ENCODE measurements at regions not wholly inside any gene's neighbourhood (a gene's known extent, or its start where the extent isn't known, plus 50 kb on each side); places are given as distances from the start of the nearest gene placed in this dataset.

DNA sequence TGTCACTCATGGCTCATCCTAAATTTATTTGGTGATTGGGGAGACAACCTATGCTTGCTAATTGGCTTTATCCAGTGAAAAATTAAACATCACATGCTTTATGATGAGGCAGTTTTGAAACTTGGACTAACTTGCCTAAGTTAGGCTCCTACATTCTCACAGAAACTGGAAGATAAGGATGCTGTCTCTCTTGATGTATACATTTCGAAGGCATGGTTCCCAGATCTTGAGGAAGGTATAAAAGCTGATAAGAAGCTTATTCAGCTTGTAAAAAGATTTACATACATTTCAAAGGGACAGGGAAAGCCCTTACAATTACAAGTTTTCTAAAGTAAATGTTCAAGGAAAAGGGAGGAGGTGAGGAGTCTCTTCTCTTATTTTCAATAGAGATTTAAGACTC, 561.7 kb downstream of the IPMK start:
- TF ChIP-seq ELF1 (IDR thresholded peaks at IDR 0.05): no peak
- TF ChIP-seq, protein P1, sequence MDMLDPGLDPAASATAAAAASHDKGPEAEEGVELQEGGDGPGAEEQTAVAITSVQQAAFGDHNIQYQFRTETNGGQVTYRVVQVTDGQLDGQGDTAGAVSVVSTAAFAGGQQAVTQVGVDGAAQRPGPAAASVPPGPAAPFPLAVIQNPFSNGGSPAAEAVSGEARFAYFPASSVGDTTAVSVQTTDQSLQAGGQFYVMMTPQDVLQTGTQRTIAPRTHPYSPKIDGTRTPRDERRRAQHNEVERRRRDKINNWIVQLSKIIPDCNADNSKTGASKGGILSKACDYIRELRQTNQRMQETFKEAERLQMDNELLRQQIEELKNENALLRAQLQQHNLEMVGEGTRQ (IDR thresholded peaks at IDR 0.05; ENCODE audit: borderline replicate concordance, low read depth, low read length): no peak
- TF ChIP-seq POLR2AphosphoS5 (IDR thresholded peaks at IDR 0.05; ENCODE audit: low read depth, low read length): no peak
- TF ChIP-seq EP300 (IDR thresholded peaks at IDR 0.05; ENCODE audit: borderline replicate concordance in 1 of 2, low read depth in 1 of 2, low read length in 1 of 2): no peak
- TF ChIP-seq TAF1 (IDR thresholded peaks at IDR 0.05; ENCODE audit: borderline replicate concordance, low read depth, low read length): no peak
- no peak for TF ChIP-seq CTCF (IDR thresholded peaks at IDR 0.05)
- TF ChIP-seq, protein P2, sequence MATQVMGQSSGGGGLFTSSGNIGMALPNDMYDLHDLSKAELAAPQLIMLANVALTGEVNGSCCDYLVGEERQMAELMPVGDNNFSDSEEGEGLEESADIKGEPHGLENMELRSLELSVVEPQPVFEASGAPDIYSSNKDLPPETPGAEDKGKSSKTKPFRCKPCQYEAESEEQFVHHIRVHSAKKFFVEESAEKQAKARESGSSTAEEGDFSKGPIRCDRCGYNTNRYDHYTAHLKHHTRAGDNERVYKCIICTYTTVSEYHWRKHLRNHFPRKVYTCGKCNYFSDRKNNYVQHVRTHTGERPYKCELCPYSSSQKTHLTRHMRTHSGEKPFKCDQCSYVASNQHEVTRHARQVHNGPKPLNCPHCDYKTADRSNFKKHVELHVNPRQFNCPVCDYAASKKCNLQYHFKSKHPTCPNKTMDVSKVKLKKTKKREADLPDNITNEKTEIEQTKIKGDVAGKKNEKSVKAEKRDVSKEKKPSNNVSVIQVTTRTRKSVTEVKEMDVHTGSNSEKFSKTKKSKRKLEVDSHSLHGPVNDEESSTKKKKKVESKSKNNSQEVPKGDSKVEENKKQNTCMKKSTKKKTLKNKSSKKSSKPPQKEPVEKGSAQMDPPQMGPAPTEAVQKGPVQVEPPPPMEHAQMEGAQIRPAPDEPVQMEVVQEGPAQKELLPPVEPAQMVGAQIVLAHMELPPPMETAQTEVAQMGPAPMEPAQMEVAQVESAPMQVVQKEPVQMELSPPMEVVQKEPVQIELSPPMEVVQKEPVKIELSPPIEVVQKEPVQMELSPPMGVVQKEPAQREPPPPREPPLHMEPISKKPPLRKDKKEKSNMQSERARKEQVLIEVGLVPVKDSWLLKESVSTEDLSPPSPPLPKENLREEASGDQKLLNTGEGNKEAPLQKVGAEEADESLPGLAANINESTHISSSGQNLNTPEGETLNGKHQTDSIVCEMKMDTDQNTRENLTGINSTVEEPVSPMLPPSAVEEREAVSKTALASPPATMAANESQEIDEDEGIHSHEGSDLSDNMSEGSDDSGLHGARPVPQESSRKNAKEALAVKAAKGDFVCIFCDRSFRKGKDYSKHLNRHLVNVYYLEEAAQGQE (IDR thresholded peaks at IDR 0.05; ENCODE audit: low read depth, low read length): no peak
- TF ChIP-seq NFIC (IDR thresholded peaks at IDR 0.05; ENCODE audit: borderline replicate concordance): no peak
- TF ChIP-seq ZBTB33 (IDR thresholded peaks at IDR 0.05; ENCODE audit: borderline replicate concordance, low read depth): no peak
- TF ChIP-seq GABPA (IDR thresholded peaks at IDR 0.05; ENCODE audit: low read depth): no peak
- no peak for TF ChIP-seq IRF3 (IDR thresholded peaks at IDR 0.05; ENCODE audit: low read depth, low read length)
- no peak for TF ChIP-seq YY1 (IDR thresholded peaks at IDR 0.05; ENCODE audit: low read depth)
- TF ChIP-seq SIN3A (IDR thresholded peaks at IDR 0.05; ENCODE audit: borderline replicate concordance, low read depth, low read length): no peak
- TF ChIP-seq TEAD4 (IDR thresholded peaks at IDR 0.05; ENCODE audit: borderline replicate concordance, insufficient read depth): no peak
